Fibroblast of lung (primary cell): ENCODE measurements at regions not wholly inside any gene's neighbourhood (a gene's known extent, or its start where the extent isn't known, plus 50 kb on each side); places are given as distances from the start of the nearest gene placed in this dataset.

ENCODE experiments used
- EZH2 ChIP-seq: IDR thresholded peaks from 2 replicates; pipeline ENCODE4 v1.5.1; 2012; ENCODE audit warnings: low read length, control low read depth, mild to moderate bottlenecking; ENCODE audit errors: missing control alignments
- TF ChIP-seq, protein P1 (sequence below), 2 donors: IDR thresholded peaks in 1 of 2; conservative IDR thresholded peaks in 1 of 2; 1 replicate in 1 of 2; 2 replicates in 1 of 2; pipeline ENCODE4 v1.5.1; 2011 to 2012; ENCODE audit warnings: low read length in 2 of 2, control low read depth in 1 of 2, inconsistent platforms in 1 of 2, low read depth in 1 of 2, mild to moderate bottlenecking in 1 of 2

DNA sequence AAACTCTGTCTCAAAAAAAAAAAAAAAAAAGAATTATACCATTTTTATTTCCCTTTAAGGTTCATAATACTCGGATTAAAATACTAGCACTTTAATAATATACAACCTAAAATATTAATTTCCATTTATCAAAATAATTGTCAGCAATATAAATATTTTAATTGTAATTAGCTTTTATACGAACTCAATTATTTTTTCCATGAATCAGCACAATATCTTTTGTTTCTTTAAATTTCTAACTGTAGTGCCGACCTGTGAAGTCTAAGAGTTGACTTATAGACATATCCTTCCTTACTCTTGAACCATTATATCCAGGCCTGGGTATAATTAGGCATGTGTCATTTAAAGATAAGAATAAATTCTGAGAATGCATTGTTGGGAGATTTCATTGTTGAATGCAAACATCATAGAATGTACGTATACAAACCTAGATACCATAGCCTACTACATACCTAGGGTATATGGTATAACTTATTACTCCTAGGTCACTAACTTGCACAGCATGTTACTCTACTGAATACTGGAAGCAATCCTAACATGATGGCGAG is 996.7 kb upstream of the TMPRSS15 start:
- TF ChIP-seq, protein P1, sequence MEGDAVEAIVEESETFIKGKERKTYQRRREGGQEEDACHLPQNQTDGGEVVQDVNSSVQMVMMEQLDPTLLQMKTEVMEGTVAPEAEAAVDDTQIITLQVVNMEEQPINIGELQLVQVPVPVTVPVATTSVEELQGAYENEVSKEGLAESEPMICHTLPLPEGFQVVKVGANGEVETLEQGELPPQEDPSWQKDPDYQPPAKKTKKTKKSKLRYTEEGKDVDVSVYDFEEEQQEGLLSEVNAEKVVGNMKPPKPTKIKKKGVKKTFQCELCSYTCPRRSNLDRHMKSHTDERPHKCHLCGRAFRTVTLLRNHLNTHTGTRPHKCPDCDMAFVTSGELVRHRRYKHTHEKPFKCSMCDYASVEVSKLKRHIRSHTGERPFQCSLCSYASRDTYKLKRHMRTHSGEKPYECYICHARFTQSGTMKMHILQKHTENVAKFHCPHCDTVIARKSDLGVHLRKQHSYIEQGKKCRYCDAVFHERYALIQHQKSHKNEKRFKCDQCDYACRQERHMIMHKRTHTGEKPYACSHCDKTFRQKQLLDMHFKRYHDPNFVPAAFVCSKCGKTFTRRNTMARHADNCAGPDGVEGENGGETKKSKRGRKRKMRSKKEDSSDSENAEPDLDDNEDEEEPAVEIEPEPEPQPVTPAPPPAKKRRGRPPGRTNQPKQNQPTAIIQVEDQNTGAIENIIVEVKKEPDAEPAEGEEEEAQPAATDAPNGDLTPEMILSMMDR (conservative IDR thresholded peaks at IDR 0.05 in 1 of 2, IDR thresholded peaks at IDR 0.05 in 1 of 2; ENCODE audit: low read depth in 1 of 2, low read length in 2 of 2) = no peak
- TF ChIP-seq EZH2 = no peak
